Ovary (tissue), 3 donors: ENCODE measurements at regions not wholly inside any gene's neighbourhood (a gene's known extent, or its start where the extent isn't known, plus 50 kb on each side); places are given as distances from the start of the nearest gene placed in this dataset.

Experiments
- CTCF ChIP-seq, 3 donors: fragments of 450-650 bp in 2 of 3; fragments of 200-600 bp in 1 of 3; IDR thresholded peaks; one replicate each; pipeline versions ENCODE4 v1.5.1 to v1.8.0; 2016 to 2022; ENCODE audit warnings: antibody characterized with exemption in 3 of 3, mild to moderate bottlenecking in 1 of 3
- EP300 ChIP-seq: sonication (generic); formaldehyde crosslinking; IDR thresholded peaks from one replicate; pipeline ENCODE4 v1.6.1; 2017; ENCODE audit warnings: antibody characterized with exemption
- donor health status: DM: no; HTN: no; CAD: no.

- TF ChIP-seq CTCF (IDR thresholded peaks at IDR 0.05) = no peak
- TF ChIP-seq EP300 = no peak
Measured at GRCh38 chr11:121688055-121688491, 235.3 kb upstream of the SORL1-AS1 start.
